HG03432 (cell line): ENCODE measurements at regions not wholly inside any gene's neighbourhood (a gene's known extent, or its start where the extent isn't known, plus 50 kb on each side); places are given as distances from the start of the nearest gene placed in this dataset.
"Not testable (repeated sequence)": the region's sequence is repeated elsewhere in the genome, so short reads cannot be mapped to it uniquely, and the experiment has no call there.

Source experiments
- ATAC-seq: cut with Tn5 transposase; IDR thresholded peaks from one replicate; pipeline ENCODE4 v1.9.1; 2021; ENCODE audit warnings: mild to moderate bottlenecking, moderate library complexity; ENCODE audit not compliant: unreplicated experiment

DNA sequence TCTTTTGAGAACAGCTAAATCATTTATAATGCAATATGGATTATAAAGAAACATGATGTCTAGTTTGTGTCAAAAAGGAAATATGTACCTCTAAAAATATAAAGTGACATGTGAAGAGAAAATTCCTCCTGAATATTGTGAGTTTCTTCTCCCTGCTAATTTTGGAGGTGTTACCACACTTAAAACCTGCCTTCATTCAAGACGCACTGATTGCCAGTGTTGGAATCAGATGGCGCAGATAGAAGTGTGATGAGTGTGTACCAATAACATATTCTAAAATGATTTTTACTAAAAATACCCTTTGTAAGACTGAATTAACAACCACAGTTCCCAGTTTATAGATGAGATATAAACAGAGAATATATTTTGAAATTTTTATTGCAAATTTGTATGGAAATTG is 681.8 kb upstream of the LRATD1 start:
- no peak for ATAC-seq

GRCh38 chr2:13968811-13969210 is 663.7 kb upstream of the LRATD1 start:
- no peak for ATAC-seq

DNA sequence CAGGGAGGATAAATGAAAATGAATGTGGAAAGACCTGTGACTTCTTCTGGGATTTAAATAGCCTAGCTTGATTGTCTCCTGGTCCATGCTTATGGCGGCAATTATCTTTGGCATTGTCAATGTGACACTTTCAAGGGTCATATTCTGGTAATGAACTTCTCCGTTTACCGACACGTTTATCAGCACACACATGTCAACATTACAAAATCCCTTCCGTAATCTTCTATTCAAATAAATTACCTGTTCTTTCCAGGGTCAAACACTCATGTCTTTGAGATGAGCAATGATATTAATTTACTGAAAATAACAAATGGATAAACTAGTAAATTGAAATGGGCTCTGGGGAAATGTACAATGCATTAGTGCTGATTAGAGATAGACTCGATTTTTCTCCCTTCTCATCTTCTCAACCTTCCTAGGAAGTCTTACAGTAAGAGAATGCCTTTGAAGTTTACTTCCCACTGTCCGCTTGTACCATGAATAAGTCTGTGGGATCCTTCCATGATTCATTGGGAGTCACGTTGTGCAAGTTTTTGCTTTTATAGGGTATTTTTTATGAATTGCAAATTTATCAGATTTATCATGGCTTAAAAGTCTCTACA is 646.3 kb upstream of the LRATD1 start:
- no peak for ATAC-seq

GRCh38 chr2:13996527-13996926 is 636.0 kb upstream of the LRATD1 start:
- no peak for ATAC-seq

GRCh38 chr2:14011190-14011589 is 621.3 kb upstream of the LRATD1 start:
- ATAC-seq = no peak

- no peak for ATAC-seq
Measured at GRCh38 chr2:14015113-14015630, 617.3 kb upstream of the LRATD1 start.

GRCh38 chr2:14016289-14016955 is 616.1 kb upstream of the LRATD1 start:
- no peak for ATAC-seq

DNA sequence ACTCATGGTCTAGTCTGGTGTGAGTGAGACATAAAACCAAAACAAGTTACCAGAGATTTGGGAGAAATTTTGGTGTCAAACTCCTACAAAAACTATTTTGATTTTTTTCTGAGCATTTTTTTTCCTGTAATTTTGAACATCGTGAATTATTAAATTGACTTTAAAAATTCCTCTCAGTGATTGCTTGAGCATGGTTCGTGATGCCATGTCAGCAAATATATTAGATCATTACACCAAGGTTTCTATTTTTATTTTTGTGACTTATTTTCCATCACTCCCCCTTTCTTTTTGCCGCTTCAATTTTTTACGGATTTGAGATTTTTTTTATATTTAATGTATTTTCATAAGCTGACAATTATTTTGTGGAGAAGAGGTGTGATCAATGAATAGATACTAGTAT is 613.9 kb upstream of the LRATD1 start:
- no peak for ATAC-seq

DNA sequence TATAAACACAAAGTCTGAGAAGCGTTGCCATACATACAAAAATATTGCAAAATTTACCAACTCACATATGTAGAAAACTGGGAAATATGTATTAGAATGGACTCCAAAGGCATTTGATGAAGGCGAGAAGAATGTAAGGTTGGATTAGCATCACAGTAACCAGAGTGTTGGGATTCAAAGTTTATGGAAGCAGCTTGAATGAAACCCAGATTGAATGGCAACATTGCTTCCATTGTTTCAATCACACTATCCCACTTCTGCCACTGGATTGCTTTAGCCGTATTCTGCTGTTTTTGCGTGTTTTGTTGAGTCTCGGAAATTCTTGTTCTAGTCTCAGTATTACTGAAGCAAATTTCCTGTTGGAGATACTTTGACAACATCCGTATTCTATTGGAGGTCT is 609.0 kb upstream of the LRATD1 start:
- ATAC-seq = no peak

DNA sequence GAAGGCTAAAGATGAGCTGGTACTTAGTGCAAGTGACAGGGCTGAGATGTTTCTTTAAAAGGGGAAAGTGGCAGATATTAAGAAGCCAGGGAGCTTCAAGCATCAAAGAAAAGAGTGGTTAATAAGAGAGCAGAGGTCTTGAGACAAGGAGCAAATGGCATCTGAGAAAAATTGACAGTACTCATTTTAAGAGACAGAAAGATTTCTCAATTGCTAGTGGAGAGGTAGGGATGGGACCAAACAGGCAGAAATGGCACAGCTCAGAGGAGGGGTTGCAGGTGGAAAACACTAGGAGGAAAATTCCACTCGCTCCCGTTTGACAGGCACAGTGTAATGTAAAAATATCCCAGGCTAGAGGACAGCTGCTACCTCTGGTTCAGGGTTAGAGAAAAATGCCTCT is 593.4 kb upstream of the LRATD1 start:
- ATAC-seq = no peak

DNA sequence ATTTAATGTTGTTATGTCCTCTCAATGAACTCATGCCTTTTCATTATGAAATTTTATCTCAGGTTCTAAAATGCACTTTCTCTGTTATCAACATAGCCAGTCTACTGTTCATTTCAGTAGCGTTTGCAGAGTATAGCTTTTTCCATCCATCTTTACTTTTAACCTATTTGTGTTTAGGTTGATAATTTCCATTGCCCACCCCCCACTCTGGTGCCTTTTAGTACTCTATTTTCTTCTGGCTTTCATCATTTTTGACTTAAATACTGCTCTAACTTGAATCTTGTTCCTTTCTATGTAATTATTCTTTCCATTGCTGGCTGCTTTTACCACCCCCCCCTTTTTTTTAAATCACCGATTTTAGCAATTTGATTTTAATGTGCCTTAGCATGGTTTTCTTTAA is 585.0 kb upstream of the LRATD1 start:
- no peak for ATAC-seq

DNA sequence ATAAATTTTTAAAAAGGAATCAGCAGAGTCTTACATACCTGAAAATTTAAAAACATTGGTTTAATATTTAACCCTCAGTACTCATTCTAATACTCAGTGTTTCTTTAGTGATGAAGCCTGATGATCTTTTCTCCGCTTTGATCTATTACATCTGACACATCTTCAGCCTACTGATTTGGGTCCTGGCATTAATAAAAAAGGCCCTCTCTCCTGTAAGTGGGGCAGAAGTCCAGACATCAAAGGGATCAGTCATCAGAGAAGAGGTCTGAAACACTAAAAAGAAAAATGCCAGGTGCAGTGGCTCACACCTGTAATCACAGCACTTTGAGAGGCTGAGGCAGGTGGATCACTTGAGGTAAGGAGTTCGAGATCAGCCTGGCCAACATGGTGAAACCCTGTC is 581.1 kb upstream of the LRATD1 start:
- ATAC-seq = no peak

GRCh38 chr2:14053105-14053504 is 579.4 kb upstream of the LRATD1 start:
- ATAC-seq = no peak

- no peak for ATAC-seq
Measured at GRCh38 chr2:14064346-14064745, 568.2 kb upstream of the LRATD1 start.

GRCh38 chr2:14072338-14072737 is 560.2 kb upstream of the LRATD1 start:
- ATAC-seq = no peak

DNA sequence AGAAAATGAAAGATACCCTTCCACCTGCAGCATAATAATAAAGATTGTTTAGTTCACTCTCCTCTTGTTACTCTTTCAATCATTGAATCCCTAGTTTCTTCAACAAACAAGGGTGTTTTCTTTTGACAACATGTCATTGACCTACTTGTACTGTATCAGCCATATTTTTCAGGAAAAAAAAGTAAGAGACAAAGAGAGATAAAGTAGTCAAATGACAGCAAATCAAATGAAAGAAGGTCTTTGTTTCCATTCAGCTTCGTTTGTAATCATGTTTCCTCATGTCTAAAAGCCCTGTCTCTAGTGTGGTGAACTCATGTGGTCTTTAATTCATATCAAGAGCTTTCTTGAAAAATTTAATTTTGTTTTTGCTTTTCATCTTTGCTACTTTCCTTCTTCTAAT is 557.8 kb upstream of the LRATD1 start:
- no peak for ATAC-seq

GRCh38 chr2:14079576-14079975 is 552.9 kb upstream of the LRATD1 start:
- no peak for ATAC-seq

DNA sequence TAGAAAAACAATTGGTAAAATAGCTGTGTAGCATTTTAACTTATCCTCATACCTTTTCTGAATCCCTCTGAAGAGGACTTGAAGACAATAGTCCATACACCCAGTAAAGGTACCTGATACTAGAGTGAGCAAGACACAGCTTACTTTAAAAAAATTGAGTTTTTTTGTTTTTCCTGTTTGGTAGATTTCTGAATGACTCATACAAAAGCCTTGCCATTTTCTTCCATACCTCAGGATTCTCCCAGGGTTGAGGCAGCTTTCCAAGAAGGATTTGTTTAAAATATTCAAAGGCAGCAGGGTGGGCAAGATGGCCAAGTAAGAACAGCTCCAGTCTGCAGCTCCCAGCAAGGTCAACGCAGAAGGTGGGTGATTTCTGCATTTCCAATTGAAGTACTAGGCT is 551.0 kb upstream of the LRATD1 start:
- ATAC-seq = no peak

- no peak for ATAC-seq
Measured at GRCh38 chr2:14082640-14083039, 549.9 kb upstream of the LRATD1 start.

GRCh38 chr2:14094592-14094991 is 537.9 kb upstream of the LRATD1 start:
- ATAC-seq = no peak

DNA sequence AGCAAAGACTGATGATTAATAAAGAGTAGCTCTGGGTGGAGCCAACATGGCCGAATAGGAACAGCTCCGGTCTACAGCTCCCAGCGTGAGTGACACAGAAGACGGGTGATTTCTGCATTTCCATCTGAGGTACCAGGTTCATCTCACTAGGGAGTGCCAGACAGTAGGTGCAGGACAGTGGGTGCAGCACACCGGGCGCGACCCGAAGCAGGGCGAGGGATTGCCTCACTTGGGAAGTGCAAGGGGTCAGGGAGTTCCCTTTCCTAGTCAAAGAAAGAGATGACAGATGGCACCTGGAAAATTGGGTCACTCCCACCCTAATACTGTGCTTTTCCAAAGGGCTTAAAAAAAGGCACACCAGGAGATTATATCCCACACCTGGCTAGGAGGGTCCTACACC is 533.4 kb upstream of the LRATD1 start:
- ATAC-seq = not testable (repeated sequence)

DNA sequence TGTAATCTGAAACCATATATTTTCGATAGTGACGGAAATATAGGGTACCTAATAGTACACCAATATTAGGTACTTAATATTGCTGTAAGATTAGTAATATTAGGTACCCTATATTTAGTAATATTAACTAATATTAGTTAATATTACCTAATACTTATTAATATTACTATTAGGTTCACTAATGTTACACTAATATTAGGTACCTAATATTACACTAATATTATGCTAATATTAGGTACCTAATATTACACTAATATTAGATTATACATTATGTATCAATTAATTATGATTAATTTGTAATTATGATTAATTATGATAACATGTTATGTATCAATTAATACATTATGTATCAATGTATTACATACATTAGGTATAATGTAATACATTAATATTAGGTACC is 518.2 kb upstream of the LRATD1 start:
- ATAC-seq = no peak

DNA sequence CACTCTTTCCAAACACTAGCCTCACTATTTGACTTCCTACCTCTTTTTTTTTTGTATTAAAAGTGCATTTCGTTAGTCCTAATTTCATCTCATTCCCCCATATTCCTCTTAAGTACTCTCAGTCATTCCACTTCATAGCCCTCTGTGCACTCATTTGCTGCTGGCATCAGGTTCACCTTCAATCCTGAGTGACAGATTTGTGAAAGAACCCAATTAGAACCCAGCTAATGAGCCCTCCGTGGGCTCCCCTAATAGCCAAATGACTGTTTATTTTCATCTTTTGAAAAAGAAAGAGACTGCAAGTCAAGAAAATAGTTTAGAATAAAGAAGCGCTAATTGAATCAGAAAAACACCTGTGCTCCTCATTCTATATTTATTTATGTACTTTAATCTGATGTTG is 512.1 kb upstream of the LRATD1 start:
- ATAC-seq = no peak
